Inflammatory macrophage treated with lipopolysaccharide for 4 hours (primary cell): ENCODE measurements at regions not wholly inside any gene's neighbourhood (a gene's known extent, or its start where the extent isn't known, plus 50 kb on each side); places are given as distances from the start of the nearest gene placed in this dataset.
"Not testable (repeated sequence)": the region's sequence is repeated elsewhere in the genome, so short reads cannot be mapped to it uniquely, and the experiment has no call there.

ENCODE experiments used
- DNase-seq: peaks from one replicate; pipeline ENCODE4 v3.0.0-alpha.2; 2020

GRCh38 chr1:169022648-169023047 is 83.8 kb upstream of the ATP1B1 start:
- no peak for DNase-seq

GRCh38 chr1:169024255-169024654 is 82.2 kb upstream of the ATP1B1 start:
- no peak for DNase-seq

DNA sequence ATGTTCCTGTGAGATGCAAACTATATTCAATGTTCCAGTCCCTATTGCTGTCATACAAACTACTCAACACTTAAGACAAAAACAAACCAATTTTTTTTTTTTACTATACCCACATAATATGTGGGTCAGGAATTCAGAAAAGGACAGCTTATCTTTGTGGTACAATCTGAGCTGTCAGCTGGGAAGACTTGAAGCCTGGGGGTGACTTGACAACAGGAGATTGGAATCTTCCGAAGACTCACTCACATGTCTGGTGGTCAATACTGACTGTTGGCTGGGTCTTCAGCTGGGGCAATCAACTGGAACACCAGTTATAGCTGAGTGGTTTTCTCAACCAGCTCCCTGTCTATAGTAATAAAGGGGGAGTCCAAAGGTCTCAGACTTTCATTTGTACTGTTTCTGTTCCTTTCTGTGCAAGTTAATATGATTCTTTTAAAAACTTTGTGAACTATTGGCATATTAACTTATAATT is 81.7 kb upstream of the ATP1B1 start:
- no peak for DNase-seq

DNA sequence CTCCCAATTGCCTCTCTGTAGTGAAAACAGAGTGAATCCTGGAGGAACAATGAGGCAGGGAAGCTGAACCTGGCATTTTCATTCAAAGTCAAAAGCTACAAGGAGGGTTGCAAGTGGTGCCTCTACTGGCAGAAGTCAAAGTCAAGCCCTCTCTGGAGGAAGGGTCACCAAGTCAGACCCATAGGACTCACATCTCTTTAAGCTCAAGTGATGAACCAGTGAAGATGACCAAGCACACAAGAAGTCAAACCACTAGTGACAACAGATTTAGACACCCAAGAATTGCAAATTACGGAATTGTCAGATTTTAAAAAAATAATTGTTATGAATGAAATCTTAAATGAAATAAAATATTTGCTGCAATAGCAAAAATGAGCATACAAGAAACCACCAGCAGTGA is 81.1 kb upstream of the ATP1B1 start:
- DNase-seq: no peak

- DNase-seq: no peak
Observed at GRCh38 chr1:169027607-169028320, 78.7 kb upstream of the ATP1B1 start.

DNA sequence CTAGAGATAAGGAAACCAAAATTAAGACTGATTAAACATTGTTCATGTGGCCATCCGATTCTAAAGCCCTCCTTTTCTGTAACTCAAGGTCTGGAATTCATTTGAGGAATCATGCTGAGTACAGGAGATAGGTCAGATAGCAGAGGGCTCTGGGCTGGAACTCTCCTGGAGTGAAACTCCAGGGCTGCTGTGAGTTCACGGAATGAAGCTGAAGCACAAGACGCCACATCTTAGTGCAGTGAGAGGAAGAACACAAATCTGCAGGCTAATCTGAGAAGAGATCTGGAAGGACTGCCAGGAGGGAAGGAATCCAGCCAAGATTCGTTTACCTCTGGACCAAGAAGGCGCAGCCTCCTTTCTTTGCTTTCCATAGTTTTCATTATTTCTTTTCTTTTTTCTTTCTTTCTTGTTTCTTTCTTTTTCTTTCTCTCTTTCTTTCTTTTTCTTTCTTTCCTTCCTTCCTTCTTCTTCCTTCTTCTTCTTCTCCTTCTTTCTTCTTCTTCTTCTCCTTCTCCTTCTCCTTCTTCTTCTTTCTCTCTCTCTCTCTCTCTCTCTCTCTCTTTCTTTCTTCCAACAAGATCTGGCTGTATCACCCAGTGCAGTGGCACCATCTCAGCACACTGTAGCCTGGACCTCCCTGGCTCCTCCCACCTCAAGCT is 74.8 kb upstream of the ATP1B1 start:
- DNase-seq: no peak

- DNase-seq: peak; percentile 92
Observed at GRCh38 chr1:169041366-169041765, 65.1 kb upstream of the ATP1B1 start.

- no peak for DNase-seq
Observed at GRCh38 chr1:169042377-169042776, 64.1 kb upstream of the ATP1B1 start.

GRCh38 chr1:169043823-169044222 is 62.7 kb upstream of the ATP1B1 start:
- DNase-seq: no peak

GRCh38 chr1:169044296-169044695 is 62.2 kb upstream of the ATP1B1 start:
- DNase-seq: peak; percentile 66

- peak; percentile 33 for DNase-seq
Observed at GRCh38 chr1:169044971-169045370, 61.5 kb upstream of the ATP1B1 start.

DNA sequence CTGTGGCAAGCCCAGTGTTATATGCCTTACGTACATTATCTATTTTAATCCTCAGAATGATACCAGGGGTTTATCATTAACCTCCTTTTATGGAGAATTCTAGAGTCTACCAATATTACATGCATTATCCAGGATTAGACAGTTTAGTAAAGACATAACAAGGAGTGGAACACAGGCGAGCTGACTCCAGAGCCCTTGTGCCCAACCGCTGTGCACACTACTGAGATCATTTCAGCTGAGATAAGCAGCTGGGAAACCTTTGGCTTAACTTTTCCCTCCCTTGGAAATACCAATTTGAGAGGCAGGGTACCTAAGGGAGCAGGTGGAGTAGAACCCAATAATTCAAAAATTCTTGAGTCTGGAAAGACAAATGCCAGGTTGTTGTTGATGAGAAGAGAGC is 59.8 kb upstream of the ATP1B1 start:
- no peak for DNase-seq

DNA sequence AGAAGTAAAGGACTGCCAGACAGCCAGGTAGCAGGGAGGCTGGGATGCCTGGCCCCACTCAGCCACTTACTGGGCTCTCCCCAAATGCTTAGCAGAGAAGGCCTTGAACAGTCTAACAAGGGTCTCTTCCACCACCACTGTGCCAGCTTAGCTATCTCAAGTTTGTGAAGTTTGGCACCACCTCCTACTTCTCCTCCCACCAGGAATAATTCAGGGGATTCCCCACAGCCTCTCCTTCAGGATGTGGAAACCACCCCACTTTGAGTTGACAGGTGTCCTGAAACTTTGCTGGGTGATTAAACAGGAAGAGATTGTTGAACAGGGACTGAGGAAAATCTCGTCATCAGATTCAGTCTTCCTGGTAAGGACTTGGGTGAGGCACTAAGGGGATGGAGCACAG is 59.4 kb upstream of the ATP1B1 start:
- no peak for DNase-seq

DNA sequence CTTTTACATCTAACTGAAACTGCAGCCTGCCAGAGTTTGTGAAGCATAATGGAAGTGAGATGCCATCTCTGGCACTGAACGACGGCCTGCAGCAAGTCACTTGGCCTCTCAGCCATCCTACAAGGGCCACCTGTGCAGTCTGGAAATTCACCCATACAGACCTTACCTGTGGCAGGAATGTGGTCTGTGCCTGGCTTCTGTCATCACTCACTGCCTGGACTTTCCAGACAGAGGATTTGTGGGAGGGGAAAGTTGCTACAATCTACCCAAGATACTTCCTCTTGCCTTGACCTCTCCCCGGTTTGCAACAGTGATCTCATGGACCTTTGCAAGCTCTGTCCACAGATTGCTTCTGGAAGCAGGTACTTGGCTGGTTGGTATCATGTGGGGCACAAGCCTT is 58.4 kb upstream of the ATP1B1 start:
- peak; percentile 90 for DNase-seq

DNA sequence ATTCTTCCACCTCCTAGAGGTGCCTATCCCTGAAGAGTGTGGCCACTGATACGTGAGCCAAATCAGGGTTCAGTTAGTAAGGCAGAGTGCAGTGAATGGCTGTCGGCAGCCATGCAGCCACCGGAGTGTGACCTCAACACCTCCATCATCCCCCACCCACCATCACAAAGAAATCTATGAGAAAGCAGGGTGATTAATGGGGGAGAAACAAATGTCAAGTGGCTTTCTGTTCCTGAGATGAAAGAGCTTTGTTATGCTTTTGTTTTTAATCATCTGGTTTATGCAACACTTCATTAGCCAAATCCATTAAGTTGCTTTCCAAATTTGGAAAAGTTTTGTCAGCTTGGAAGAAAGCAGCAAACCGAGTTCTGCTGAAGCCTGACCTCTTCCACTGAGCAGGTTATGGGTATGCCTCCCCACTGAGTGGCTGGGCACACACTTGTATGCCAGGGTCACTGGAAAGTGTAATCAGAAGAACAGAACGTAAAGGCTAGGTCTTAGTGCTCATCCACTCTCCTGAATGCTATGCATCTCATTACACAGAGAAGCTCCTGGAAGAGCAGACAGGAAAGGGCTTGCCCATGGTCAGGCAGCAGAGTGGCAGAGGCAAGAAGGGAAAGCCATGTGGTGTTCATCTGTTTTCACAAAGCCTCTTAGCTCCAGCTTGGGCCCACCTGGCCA is 57.1 kb upstream of the ATP1B1 start:
- peak; percentile 62 for DNase-seq

DNA sequence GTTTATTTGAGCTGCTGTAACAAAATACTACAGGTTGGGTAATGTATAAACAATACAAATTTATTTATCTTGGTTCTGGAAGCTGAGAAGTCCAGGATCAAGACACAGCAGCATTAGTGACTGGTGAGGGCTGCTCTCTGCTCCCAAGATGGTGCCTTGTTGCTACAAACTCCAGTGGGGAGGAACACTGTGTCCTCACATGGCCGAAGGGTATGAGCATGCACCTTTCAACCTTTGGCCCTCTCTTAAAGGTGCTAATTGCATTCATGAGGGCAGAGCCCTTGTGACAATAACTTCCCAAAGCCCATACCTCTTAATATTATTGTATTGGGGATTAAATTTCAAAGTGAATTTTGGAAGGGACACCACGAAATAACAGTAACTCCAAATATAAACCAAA is 55.3 kb upstream of the ATP1B1 start:
- no peak for DNase-seq

- DNase-seq: not testable (repeated sequence)
Observed at GRCh38 chr1:169052171-169052570, 54.3 kb upstream of the ATP1B1 start.

GRCh38 chr1:169052727-169053126 is 53.8 kb upstream of the ATP1B1 start:
- DNase-seq: peak; percentile 93

GRCh38 chr1:169053196-169053595 is 53.3 kb upstream of the ATP1B1 start:
- DNase-seq: no peak
